HPDE6-E6E7 (cell line): ENCODE measurements at regions not wholly inside any gene's neighbourhood (a gene's known extent, or its start where the extent isn't known, plus 50 kb on each side); places are given as distances from the start of the nearest gene placed in this dataset.
A peak's percentile ranks its signal among the peaks of the same experiment; 100 is the strongest.

Experiments
- DNase-seq: peaks from one replicate; pipeline ENCODE4 v3.0.0; 2011; ENCODE audit warnings: missing footprints; ENCODE audit errors: extremely low spot score

- DNase-seq, result no peak
Measured at GRCh38 chr20:58000861-58001260, 227.6 kb downstream of the ANKRD60 start.

GRCh38 chr20:57999465-58000111, 228.9 kb downstream of the ANKRD60 start:
- no peak for DNase-seq

GRCh38 chr20:57998981-57999464, 229.4 kb downstream of the ANKRD60 start:
- no peak for DNase-seq

- DNase-seq, result no peak
Measured at GRCh38 chr20:57998276-57998675, 230.2 kb downstream of the ANKRD60 start.

DNA sequence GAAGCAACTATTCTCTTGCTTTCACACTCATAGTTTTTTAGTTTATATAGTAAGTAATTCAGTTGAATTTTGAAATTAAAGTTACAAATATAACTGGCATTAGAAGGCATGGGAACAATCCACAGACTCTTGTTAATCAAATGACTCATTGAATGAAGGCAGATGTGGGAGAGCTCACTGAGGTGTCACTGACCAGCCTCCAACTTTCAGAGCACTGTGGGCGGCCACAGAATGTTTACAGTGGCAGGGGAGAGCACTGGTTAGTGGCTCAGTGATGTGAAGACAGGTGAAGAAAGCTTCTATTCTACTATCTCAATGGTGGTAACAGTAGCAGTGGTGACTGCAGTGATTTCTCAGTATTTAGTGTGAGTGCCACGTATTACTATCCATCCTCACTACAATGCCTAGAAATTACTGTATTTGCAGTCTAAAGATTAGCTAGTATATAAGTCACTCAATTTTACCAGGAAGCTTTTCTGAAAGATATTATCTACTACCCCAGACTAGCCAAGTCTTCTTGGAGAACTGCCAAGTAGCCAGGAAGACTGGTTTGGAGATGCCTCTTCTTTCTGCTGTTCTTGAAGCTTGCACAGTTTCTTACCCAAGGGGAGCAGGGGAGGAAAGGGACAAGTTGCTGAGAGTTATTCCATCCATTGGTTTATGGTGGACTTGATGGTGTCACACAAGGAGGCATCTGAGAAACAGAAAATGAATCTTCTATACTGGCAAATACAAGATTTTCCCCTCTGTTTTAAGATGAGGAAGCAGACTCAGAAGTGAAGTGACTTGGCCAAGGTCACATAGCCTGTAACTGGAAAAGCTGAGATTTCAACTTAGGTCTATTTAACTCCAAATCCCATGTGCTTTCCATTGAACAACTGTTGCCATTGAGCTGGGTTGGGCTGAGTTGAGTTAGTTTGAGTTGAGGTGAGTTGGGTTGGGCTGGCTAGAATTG, 231.2 kb downstream of the ANKRD60 start:
- DNase-seq, result no peak

DNA sequence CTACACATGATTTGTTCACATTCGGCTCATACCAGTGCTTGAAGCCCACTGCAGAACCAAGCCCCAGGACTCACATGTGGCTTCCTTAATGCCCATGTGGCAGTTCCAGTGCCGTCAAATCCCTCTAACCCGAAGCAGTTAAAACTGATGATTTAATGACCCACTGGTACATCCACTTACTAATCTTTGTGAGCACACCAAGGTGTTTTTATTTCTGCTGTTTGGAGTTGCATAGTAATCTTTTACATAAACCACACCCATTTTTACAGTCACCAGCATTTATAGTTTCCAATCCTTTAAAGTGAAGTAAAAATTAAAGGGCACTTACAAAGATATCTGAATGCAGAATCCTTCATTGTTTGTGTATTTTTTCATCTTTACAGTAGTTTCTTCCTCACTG, 232.0 kb downstream of the ANKRD60 start:
- no peak for DNase-seq

GRCh38 chr20:57995381-57995977, 233.0 kb downstream of the ANKRD60 start:
- DNase-seq, result no peak

DNA sequence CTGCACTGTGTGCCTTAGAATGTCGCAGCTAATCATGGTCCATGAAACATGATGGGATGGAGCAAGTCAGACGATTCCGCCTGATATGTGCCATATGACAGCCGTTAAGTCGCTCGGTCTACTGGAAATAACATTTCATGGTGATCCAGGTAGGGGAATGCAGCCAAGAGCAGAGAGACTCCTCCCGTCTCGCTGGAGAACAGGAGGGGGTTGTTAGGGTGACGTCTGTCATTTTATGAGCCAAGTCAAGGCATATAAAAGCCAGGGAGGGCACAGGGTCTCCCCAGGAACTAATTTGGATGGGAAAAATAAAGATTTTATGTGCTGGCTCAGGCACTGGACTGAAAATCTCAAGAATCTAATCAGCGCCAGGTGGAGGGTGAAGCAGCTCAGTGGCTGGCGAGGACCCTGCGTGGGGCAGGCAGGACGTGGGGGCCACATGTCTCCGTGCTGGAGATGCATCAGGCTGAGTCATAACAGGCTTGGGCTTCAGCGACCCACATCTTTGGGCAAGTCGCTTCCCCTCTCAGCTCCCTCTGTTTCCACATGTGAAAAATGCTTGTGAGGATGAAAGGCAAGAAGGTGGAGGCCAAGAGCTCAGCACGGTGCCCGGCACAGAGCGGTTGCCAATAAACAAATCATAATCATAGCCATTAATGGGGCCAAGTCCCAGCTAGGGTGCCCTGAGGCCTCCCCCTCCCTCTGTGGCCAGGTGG, 234.6 kb downstream of the ANKRD60 start:
- no peak for DNase-seq

GRCh38 chr20:57991211-57991881, 237.1 kb downstream of the ANKRD60 start:
- peak; percentile 92 for DNase-seq

DNA sequence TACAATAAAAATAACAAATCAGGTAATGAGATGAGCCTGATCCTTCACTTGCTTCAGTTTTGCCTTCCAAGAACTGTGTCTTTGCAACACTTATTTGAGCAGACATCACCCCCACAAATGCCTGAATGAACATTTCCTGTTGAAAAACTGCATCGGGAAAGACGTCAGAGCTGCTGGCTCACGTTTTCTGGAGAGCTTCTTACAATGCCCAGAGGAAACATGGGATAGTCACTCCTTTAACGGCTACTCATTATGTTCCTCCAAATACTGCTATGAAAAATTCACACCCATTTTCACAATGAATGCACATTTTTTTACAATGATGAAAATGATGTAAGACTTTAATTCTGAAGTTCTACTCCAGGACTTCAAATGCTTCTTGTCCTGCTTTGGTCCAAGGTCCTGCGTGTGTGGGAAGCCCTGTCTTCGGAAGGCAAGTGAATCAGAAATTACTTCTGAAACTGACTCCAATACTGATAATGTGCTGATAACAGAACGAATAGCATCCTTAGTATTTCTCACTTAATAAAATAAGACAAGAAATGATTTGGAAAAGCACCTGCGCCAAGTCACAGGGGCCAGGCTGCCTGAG, 238.0 kb downstream of the ANKRD60 start:
- DNase-seq, result no peak

GRCh38 chr20:57988828-57989227, 239.6 kb downstream of the ANKRD60 start:
- DNase-seq, result no peak

- DNase-seq, result no peak
Measured at GRCh38 chr20:57988422-57988821, 240.0 kb downstream of the ANKRD60 start.

DNA sequence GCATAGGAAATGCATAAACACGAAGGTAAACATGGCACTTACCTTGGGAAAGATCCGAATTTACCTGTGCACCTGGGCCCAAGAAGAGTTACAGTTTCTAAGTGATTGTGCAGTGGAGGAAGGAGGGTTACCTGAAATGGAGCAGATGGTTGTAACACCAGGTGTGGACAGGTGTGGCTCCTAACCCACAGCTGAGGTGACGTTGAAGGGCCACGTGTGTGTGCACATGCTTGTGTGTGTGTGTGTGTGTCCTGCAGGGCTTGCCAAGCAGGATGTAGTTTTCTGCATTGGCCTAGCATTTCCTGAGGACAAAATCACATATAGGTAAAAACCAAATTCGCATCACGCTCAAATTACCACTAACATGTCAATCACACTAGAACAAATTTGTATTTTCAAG, 240.8 kb downstream of the ANKRD60 start:
- no peak for DNase-seq

DNA sequence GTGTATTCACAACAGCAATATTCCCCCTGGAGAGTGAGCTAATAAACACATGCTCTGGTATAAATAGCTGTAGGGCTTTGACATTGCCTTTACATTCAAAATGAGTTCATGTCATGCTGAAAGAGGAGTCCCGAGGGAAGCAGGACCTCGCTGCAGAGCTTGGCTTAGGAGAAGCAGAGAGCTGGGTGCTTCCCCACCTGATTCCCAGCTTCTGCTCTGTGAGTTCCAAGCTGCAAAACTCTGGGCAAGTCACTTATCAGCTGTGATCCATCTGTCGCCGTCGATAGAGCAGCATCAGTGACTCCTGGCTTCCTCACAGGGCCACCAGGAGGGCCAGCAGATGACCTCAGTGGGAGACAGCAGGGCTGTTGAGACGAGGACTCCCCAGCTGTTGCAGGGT, 241.8 kb downstream of the ANKRD60 start:
- DNase-seq, result no peak

GRCh38 chr20:57985278-57985677, 243.2 kb downstream of the ANKRD60 start:
- no peak for DNase-seq

DNA sequence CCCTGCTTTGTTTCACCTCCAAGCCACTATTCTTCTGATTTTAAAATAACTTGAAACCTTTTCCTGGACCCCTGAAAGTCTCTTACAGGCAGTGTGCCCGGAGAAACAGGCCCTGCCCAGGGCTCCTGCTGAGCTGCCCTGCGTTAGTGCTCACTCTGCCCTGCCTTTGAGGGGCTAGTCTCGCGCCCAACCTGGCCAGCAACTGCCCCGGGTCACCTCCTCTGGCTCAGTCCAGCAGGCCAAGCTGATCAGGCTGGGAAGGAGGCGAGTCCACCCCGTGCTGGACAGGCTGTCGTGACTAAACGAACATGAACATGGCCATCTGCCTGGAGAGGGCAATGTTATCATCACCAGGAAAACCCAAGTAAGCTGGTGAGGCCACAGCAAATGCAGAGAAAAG, 245.4 kb downstream of the ANKRD60 start:
- no peak for DNase-seq

- no peak for DNase-seq
Measured at GRCh38 chr20:57980506-57980905, 247.9 kb downstream of the ANKRD60 start.

- DNase-seq, result no peak
Measured at GRCh38 chr20:57977569-57977968, 250.9 kb downstream of the ANKRD60 start.

GRCh38 chr20:57977141-57977540, 251.3 kb downstream of the ANKRD60 start:
- no peak for DNase-seq

GRCh38 chr20:57974863-57975262, 253.6 kb downstream of the ANKRD60 start:
- DNase-seq, result no peak

GRCh38 chr20:57973886-57974285, 254.6 kb downstream of the ANKRD60 start:
- no peak for DNase-seq
